GM12878 (cell line): ENCODE measurements at regions not wholly inside any gene's neighbourhood (a gene's known extent, or its start where the extent isn't known, plus 50 kb on each side); places are given as distances from the start of the nearest gene placed in this dataset.

Experiments
- ATAC-seq: fragments of 200-7000 bp; cut with Tn5 transposase; 3 replicates; pipeline ENCODE4 v1.9.1; 2020; ENCODE audit warnings: mild to moderate bottlenecking, moderate library complexity
- BruUV-seq: library from RNA; stranded (reverse); fragments of 400-500 nt; replicated peaks from 2 replicates; lab custom pipeline; 2021; lab: Mats Ljungman, UMichigan
- CTCF ChIA-PET: fragments of 300-600 bp; sonication (Branson Sonifier 250); formaldehyde crosslinking; extraction: SDS; loops from one replicate; lab custom pipeline; 2021; ENCODE audit warnings: inconsistent platforms; lab: Yijun Ruan, JAX
- POLR2A ChIA-PET: fragments of 350-600 bp; formaldehyde crosslinking; extraction: SDS; loops from one replicate; lab custom pipeline; 2021; ENCODE audit warnings: inconsistent platforms; lab: Charles Lee
- RAD21 ChIA-PET: fragments of 300-600 bp; sonication (Branson Sonifier 250); formaldehyde crosslinking; loops from one replicate; lab custom pipeline; 2023; ENCODE audit warnings: antibody characterized with exemption; ENCODE audit not compliant: unreplicated experiment; lab: Charles Lee
- SMC1A ChIA-PET: fragments of 300-600 bp; sonication (Branson Sonifier 250); formaldehyde crosslinking; loops from one replicate; lab custom pipeline; 2023; ENCODE audit not compliant: unreplicated experiment, uncharacterized antibody; lab: Charles Lee
- DNase-seq: peaks from one replicate; pipeline ENCODE4 v3.0.0-alpha.2; 2011; ENCODE audit warnings: low read depth, low spot score
- FAIRE-seq: peaks from 3 replicates; lab custom pipeline; 2011; peaks lifted over from hg19 to GRCh38; lab: Jason Lieb, UNC
- H2AFZ ChIP-seq: 2 replicates; pipeline ENCODE4 v1.6.0; 2011; ENCODE audit warnings: low read depth, low read length, control low read depth; ENCODE audit not compliant: control insufficient read depth
- H3K27ac ChIP-seq: 2 replicates; pipeline ENCODE4 v1.5.1; 2011; ENCODE audit warnings: control low read depth; ENCODE audit not compliant: control insufficient read depth, insufficient read depth
- H3K27me3 ChIP-seq, 2 experiments: replicated peaks in 1 of 2; 2 replicates each; pipeline versions ENCODE4 v1.6.0 to v1.6.1; 2011; ENCODE audit warnings: low read length in 1 of 2; ENCODE audit not compliant: control insufficient read depth in 2 of 2, insufficient read depth in 2 of 2
- H3K36me3 ChIP-seq, 2 experiments: 2 replicates each; pipeline ENCODE4 v1.5.1; 2011; ENCODE audit warnings: low read length in 1 of 2; ENCODE audit not compliant: control insufficient read depth in 2 of 2, insufficient read depth in 2 of 2
- H3K4me1 ChIP-seq: 2 replicates; pipeline ENCODE4 v1.6.1; 2011; ENCODE audit warnings: mild to moderate bottlenecking, low read length, moderate library complexity, mixed read lengths; ENCODE audit not compliant: control insufficient read depth, insufficient read depth
- H3K4me2 ChIP-seq: 2 replicates; pipeline ENCODE4 v1.6.0; 2011; ENCODE audit warnings: control low read depth; ENCODE audit not compliant: control insufficient read depth, insufficient read depth
- H3K4me3 ChIP-seq: fragments of 200-600 bp; sonication (generic); 2 replicates; pipeline ENCODE4 v1.5.1; 2016
- H3K79me2 ChIP-seq: 2 replicates; pipeline ENCODE4 v1.6.0; 2011; ENCODE audit warnings: low read length; ENCODE audit not compliant: control insufficient read depth, insufficient read depth
- H3K9ac ChIP-seq: 2 replicates; pipeline ENCODE4 v1.8.0; 2011; ENCODE audit warnings: low read length, control low read depth, mixed read lengths; ENCODE audit not compliant: control insufficient read depth, insufficient read depth
- H3K9me3 ChIP-seq: replicated peaks from 3 replicates; pipeline ENCODE4 v1.5.1; 2011; ENCODE audit warnings: mild to moderate bottlenecking, low read length; ENCODE audit not compliant: control insufficient read depth, insufficient read depth
- H4K20me1 ChIP-seq: 2 replicates; pipeline ENCODE4 v1.6.0; 2011; ENCODE audit not compliant: control insufficient read depth, insufficient read depth
- CREB1 ChIP-seq: IDR thresholded peaks from 2 replicates; pipeline ENCODE4 v1.6.1; 2012; ENCODE audit warnings: low read depth, mild to moderate bottlenecking, inconsistent platforms
- DPF2 ChIP-seq: fragments of 450-650 bp; IDR thresholded peaks from 2 replicates; pipeline ENCODE4 v1.6.1; 2017; ENCODE audit warnings: mild to moderate bottlenecking
- FOS ChIP-seq: IDR thresholded peaks from 3 replicates; pipeline ENCODE4 v1.6.1; 2011; ENCODE audit warnings: borderline replicate concordance; ENCODE audit not compliant: insufficient read length; ENCODE audit errors: extremely low read depth
- IKZF2 ChIP-seq, 2 experiments: fragments of 450-650 bp; IDR thresholded peaks; 2 replicates each; pipeline ENCODE4 v1.6.1; 2017; ENCODE audit warnings: mild to moderate bottlenecking in 2 of 2, moderate library complexity in 2 of 2
- JUND ChIP-seq: IDR thresholded peaks from 2 replicates; pipeline ENCODE4 v1.6.1; 2012; ENCODE audit warnings: low read depth, mild to moderate bottlenecking, low read length, improper control_type of control experiment, moderate library complexity
- MTA3 ChIP-seq: IDR thresholded peaks from 2 replicates; pipeline ENCODE4 v1.6.1; 2012; ENCODE audit warnings: low read length, inconsistent platforms, borderline replicate concordance
- NBN ChIP-seq: fragments of 450-650 bp; IDR thresholded peaks from 2 replicates; pipeline ENCODE4 v1.6.1; 2016
- NRF1 ChIP-seq: conservative IDR thresholded peaks from 2 replicates; pipeline ENCODE4 v1.6.1; 2011; ENCODE audit warnings: mild to moderate bottlenecking, low read depth, low read length, improper control_type of control experiment
- RAD21 ChIP-seq: IDR thresholded peaks from 2 replicates; pipeline ENCODE4 v1.6.1; 2011; ENCODE audit warnings: mild to moderate bottlenecking, low read depth, low read length, moderate library complexity; ENCODE audit not compliant: insufficient read depth
- RUNX3 ChIP-seq: IDR thresholded peaks from 2 replicates; pipeline ENCODE4 v1.6.1; 2012; ENCODE audit warnings: low read length, inconsistent platforms
- SMAD1 ChIP-seq: fragments of 450-650 bp; IDR thresholded peaks from 2 replicates; pipeline ENCODE4 v1.6.1; 2018; ENCODE audit warnings: mild to moderate bottlenecking, low read depth; ENCODE audit not compliant: partially characterized antibody
- SMAD5 ChIP-seq: IDR thresholded peaks from 2 replicates; pipeline ENCODE4 v1.6.1; 2016; ENCODE audit warnings: antibody characterized with exemption, low read depth
- ZNF622 ChIP-seq: fragments of 450-650 bp; IDR thresholded peaks from 2 replicates; pipeline ENCODE4 v1.6.1; 2017; ENCODE audit warnings: mild to moderate bottlenecking, inconsistent platforms
- WGBS: methylation state at CpG from one replicate; pipeline ENCODE4 v1.1.6; 2016; ENCODE audit warnings: low lambda C conversion rate; ENCODE audit not compliant: insufficient replicate concordance, insufficient coverage; ENCODE audit errors: missing lambda C conversion rate; 5-methylcytosine and 5-hydroxymethylcytosine counted together
- in situ Hi-C: fragments of 300-500 bp; cut with MboI; formaldehyde crosslinking; loops from 9 replicates; pipeline ENCODE4 v1.14.3; 2018; ENCODE audit warnings: mixed read lengths
- intact Hi-C: fragments of 100-400 bp; cut with micrococcal nuclease; formaldehyde crosslinking; loops from one replicate; pipeline ENCODE4 v1.14.2; 2022; ENCODE audit not compliant: unreplicated experiment
- TF ChIP-seq, protein P1 (sequence below): IDR thresholded peaks from 2 replicates; pipeline ENCODE4 v1.6.1; 2012; ENCODE audit warnings: improper control_type of control experiment, low read depth, low read length; ENCODE audit not compliant: insufficient replicate concordance
- TF ChIP-seq, protein P2 (sequence below): IDR thresholded peaks from 2 replicates; pipeline ENCODE4 v1.6.1; 2011; ENCODE audit warnings: borderline replicate concordance, low read depth, mild to moderate bottlenecking, moderate library complexity, mixed read lengths, low read length; ENCODE audit not compliant: insufficient read depth; ENCODE audit errors: extremely low read length
- TF ChIP-seq, protein P3 (sequence below): fragments of 450-650 bp; IDR thresholded peaks from 2 replicates; pipeline ENCODE4 v1.6.1; 2017; ENCODE audit warnings: low read depth, mild to moderate bottlenecking, moderate library complexity

- H3K36me3 ChIP-seq: no peaks in the 10 kb centered on the region
- ChIA-PET RAD21 (interaction anchor here (0.6 to 4.3 kb wide), 11 partner anchors 15 to 884 kb away, joined by 3 to 19 read pairs (median 4); no protein-coding TSS in a partner anchor), CTCF (interaction anchor here (0.6 to 8.4 kb wide), 50 partner anchors 9 to 908 kb away, joined by 3 to 100 read pairs (median 4); no protein-coding TSS in a partner anchor), SMC1A (interaction anchor here (0.6 to 4.9 kb wide), 15 partner anchors 9 to 884 kb away, joined by 3 to 50 read pairs (median 3); no protein-coding TSS in a partner anchor), POLR2A (no interaction called here)
- no peak overlapping the region for H3K4me3 ChIP-seq
- BruUV-seq: no TSS peak
- DNase-seq (peak; percentile 28), ATAC-seq (peak; percentile 90), FAIRE-seq (peak; percentile 96)
- in situ Hi-C loops (no loop called here), intact Hi-C loops (loop anchor here (2.0 to 10.0 kb wide), 6 partner anchors 280 to 906 kb away; no protein-coding TSS in a partner anchor)
- H2AFZ ChIP-seq: no peak overlapping the region
- H4K20me1 ChIP-seq: no peaks in the 10 kb centered on the region
- no peaks in the 10 kb centered on the region for H3K4me1 ChIP-seq
- no peak overlapping the region for H3K4me2 ChIP-seq
- H3K9me3 ChIP-seq: no peaks in the 10 kb centered on the region
- H3K27me3 ChIP-seq: no peaks in the 10 kb centered on the region
- no peak overlapping the region for H3K9ac ChIP-seq
- H3K79me2 ChIP-seq: no peaks in the 10 kb centered on the region
- WGBS: 49% methylated on average over 16 of the region's 16 CpGs
- H3K27ac ChIP-seq: no peak overlapping the region
- TF ChIP-seq IKZF2 (IDR thresholded peaks at IDR 0.05) (no peak), JUND (no peak), CREB1 (0 out of 2 replicates have a peak, but pooled peaks have one; percentile 14), RAD21 (peak; percentile 87), FOS (no peak), SMAD1 (no peak), DPF2 (no peak), NBN (no peak), NRF1 (no peak), SMAD5 (no peak), RUNX3 (no peak), ZNF622 (no peak), MTA3 (no peak)
- TF ChIP-seq, protein P1, sequence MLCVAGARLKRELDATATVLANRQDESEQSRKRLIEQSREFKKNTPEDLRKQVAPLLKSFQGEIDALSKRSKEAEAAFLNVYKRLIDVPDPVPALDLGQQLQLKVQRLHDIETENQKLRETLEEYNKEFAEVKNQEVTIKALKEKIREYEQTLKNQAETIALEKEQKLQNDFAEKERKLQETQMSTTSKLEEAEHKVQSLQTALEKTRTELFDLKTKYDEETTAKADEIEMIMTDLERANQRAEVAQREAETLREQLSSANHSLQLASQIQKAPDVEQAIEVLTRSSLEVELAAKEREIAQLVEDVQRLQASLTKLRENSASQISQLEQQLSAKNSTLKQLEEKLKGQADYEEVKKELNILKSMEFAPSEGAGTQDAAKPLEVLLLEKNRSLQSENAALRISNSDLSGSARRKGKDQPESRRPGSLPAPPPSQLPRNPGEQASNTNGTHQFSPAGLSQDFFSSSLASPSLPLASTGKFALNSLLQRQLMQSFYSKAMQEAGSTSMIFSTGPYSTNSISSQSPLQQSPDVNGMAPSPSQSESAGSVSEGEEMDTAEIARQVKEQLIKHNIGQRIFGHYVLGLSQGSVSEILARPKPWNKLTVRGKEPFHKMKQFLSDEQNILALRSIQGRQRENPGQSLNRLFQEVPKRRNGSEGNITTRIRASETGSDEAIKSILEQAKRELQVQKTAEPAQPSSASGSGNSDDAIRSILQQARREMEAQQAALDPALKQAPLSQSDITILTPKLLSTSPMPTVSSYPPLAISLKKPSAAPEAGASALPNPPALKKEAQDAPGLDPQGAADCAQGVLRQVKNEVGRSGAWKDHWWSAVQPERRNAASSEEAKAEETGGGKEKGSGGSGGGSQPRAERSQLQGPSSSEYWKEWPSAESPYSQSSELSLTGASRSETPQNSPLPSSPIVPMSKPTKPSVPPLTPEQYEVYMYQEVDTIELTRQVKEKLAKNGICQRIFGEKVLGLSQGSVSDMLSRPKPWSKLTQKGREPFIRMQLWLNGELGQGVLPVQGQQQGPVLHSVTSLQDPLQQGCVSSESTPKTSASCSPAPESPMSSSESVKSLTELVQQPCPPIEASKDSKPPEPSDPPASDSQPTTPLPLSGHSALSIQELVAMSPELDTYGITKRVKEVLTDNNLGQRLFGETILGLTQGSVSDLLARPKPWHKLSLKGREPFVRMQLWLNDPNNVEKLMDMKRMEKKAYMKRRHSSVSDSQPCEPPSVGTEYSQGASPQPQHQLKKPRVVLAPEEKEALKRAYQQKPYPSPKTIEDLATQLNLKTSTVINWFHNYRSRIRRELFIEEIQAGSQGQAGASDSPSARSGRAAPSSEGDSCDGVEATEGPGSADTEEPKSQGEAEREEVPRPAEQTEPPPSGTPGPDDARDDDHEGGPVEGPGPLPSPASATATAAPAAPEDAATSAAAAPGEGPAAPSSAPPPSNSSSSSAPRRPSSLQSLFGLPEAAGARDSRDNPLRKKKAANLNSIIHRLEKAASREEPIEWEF: no peak
- TF ChIP-seq, protein P2, sequence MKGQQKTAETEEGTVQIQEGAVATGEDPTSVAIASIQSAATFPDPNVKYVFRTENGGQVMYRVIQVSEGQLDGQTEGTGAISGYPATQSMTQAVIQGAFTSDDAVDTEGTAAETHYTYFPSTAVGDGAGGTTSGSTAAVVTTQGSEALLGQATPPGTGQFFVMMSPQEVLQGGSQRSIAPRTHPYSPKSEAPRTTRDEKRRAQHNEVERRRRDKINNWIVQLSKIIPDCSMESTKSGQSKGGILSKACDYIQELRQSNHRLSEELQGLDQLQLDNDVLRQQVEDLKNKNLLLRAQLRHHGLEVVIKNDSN: no peak
- TF ChIP-seq, protein P3, sequence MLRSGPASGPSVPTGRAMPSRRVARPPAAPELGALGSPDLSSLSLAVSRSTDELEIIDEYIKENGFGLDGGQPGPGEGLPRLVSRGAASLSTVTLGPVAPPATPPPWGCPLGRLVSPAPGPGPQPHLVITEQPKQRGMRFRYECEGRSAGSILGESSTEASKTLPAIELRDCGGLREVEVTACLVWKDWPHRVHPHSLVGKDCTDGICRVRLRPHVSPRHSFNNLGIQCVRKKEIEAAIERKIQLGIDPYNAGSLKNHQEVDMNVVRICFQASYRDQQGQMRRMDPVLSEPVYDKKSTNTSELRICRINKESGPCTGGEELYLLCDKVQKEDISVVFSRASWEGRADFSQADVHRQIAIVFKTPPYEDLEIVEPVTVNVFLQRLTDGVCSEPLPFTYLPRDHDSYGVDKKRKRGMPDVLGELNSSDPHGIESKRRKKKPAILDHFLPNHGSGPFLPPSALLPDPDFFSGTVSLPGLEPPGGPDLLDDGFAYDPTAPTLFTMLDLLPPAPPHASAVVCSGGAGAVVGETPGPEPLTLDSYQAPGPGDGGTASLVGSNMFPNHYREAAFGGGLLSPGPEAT: no peak
Observed at GRCh38 chr2:160994141-160995002, 165.9 kb upstream of the TANK start.
